Muscle layer of colon (tissue), 2 donors: ENCODE measurements at regions not wholly inside any gene's neighbourhood (a gene's known extent, or its start where the extent isn't known, plus 50 kb on each side); places are given as distances from the start of the nearest gene placed in this dataset.

Source experiments
- H3K27ac ChIP-seq: one replicate; pipeline ENCODE4 v1.7.0; 2013; ENCODE audit warnings: low read depth, mild to moderate bottlenecking, low read length, moderate library complexity
- H3K27me3 ChIP-seq, 2 donors: one replicate each; pipeline ENCODE4 v1.7.0; 2013; ENCODE audit warnings: low read length in 2 of 2, mild to moderate bottlenecking in 2 of 2; ENCODE audit not compliant: insufficient read depth in 2 of 2, control insufficient read depth in 1 of 2
- H3K36me3 ChIP-seq: one replicate; pipeline ENCODE4 v1.7.0; 2013; ENCODE audit warnings: mild to moderate bottlenecking, low read length; ENCODE audit not compliant: insufficient read depth
- H3K4me1 ChIP-seq: one replicate; pipeline ENCODE4 v1.7.0; 2013; ENCODE audit warnings: mild to moderate bottlenecking, low read length; ENCODE audit not compliant: insufficient read depth
- H3K4me3 ChIP-seq, 2 donors: one replicate each; pipeline ENCODE4 v1.7.0; 2013; ENCODE audit warnings: low read length in 2 of 2, low read depth in 1 of 2, mild to moderate bottlenecking in 1 of 2, moderate library complexity in 1 of 2
- H3K9ac ChIP-seq: one replicate; pipeline ENCODE4 v1.7.0; 2013; ENCODE audit warnings: low read length
- H3K9me3 ChIP-seq: one replicate; pipeline ENCODE4 v1.7.0; 2013; ENCODE audit warnings: mild to moderate bottlenecking, low read length
- donor health status: abdominal sarcoma.
- donor health status: Adenocarcinoma of cecum.

GRCh38 chr7:340979-341694 lies 51.2 kb downstream of the FOXL3 start:
- no peaks in the 10 kb centered on the region for H3K9me3 ChIP-seq
- H3K4me3 ChIP-seq: no peak overlapping the region
- H3K36me3 ChIP-seq: no peaks in the 10 kb centered on the region
- H3K4me1 ChIP-seq: no peaks in the 10 kb centered on the region
- H3K9ac ChIP-seq: no peak overlapping the region
- no peak overlapping the region for H3K27ac ChIP-seq
- H3K27me3 ChIP-seq: no peaks in the 10 kb centered on the region

- Histone ChIP-seq H3K27me3 (no peaks in the 10 kb centered on the region), H3K36me3 (no peaks in the 10 kb centered on the region), H3K4me1 (no peaks in the 10 kb centered on the region), H3K9me3 (no peaks in the 10 kb centered on the region), H3K9ac (no peak overlapping the region), H3K27ac (no peak overlapping the region), H3K4me3 (no peak overlapping the region)
These were observed 52.1 kb downstream of the FOXL3 start for GRCh38 chr7:341841-342638.

GRCh38 chr7:342681-343216 lies 52.8 kb downstream of the FOXL3 start:
- Histone ChIP-seq H3K36me3 (no peaks in the 10 kb centered on the region), H3K4me3 (no peak overlapping the region), H3K27me3 (no peaks in the 10 kb centered on the region), H3K4me1 (no peaks in the 10 kb centered on the region), H3K9me3 (no peaks in the 10 kb centered on the region), H3K27ac (no peak overlapping the region), H3K9ac (no peak overlapping the region)

GRCh38 chr7:343227-343822 lies 53.4 kb downstream of the FOXL3 start:
- Histone ChIP-seq H3K9me3 (no peaks in the 10 kb centered on the region), H3K4me3 (no peak overlapping the region), H3K9ac (no peak overlapping the region), H3K4me1 (no peaks in the 10 kb centered on the region), H3K27me3 (no peaks in the 10 kb centered on the region), H3K27ac (no peak overlapping the region), H3K36me3 (no peaks in the 10 kb centered on the region)

GRCh38 chr7:343864-344607 lies 54.1 kb downstream of the FOXL3 start:
- H3K36me3 ChIP-seq: no peaks in the 10 kb centered on the region
- H3K4me1 ChIP-seq: no peaks in the 10 kb centered on the region
- no peak overlapping the region for H3K27ac ChIP-seq
- no peaks in the 10 kb centered on the region for H3K27me3 ChIP-seq
- H3K4me3 ChIP-seq: no peak overlapping the region
- no peak overlapping the region for H3K9ac ChIP-seq
- H3K9me3 ChIP-seq: no peaks in the 10 kb centered on the region

- Histone ChIP-seq H3K9me3 (no peaks in the 10 kb centered on the region), H3K27ac (no peak overlapping the region), H3K36me3 (no peaks in the 10 kb centered on the region), H3K27me3 (no peaks in the 10 kb centered on the region), H3K4me1 (no peaks in the 10 kb centered on the region), H3K4me3 (no peak overlapping the region), H3K9ac (no peak overlapping the region)
These were observed 54.6 kb downstream of the FOXL3 start for GRCh38 chr7:344608-344994.

- Histone ChIP-seq H3K27me3 (no peaks in the 10 kb centered on the region), H3K9me3 (no peaks in the 10 kb centered on the region), H3K9ac (no peak overlapping the region), H3K36me3 (no peaks in the 10 kb centered on the region), H3K4me3 (no peak overlapping the region), H3K27ac (no peak overlapping the region), H3K4me1 (no peaks in the 10 kb centered on the region)
These were observed 56.3 kb downstream of the FOXL3 start for GRCh38 chr7:346116-346898.

GRCh38 chr7:347001-347590 lies 57.1 kb downstream of the FOXL3 start:
- no peaks in the 10 kb centered on the region for H3K36me3 ChIP-seq
- H3K4me3 ChIP-seq: no peak overlapping the region
- no peak overlapping the region for H3K9ac ChIP-seq
- no peaks in the 10 kb centered on the region for H3K9me3 ChIP-seq
- no peak overlapping the region for H3K27ac ChIP-seq
- H3K27me3 ChIP-seq: no peaks in the 10 kb centered on the region
- no peaks in the 10 kb centered on the region for H3K4me1 ChIP-seq

GRCh38 chr7:347644-348479 lies 57.9 kb downstream of the FOXL3 start:
- Histone ChIP-seq H3K9me3 (no peaks in the 10 kb centered on the region), H3K27ac (no peak overlapping the region), H3K27me3 (no peaks in the 10 kb centered on the region), H3K4me1 (no peaks in the 10 kb centered on the region), H3K36me3 (no peaks in the 10 kb centered on the region), H3K9ac (no peak overlapping the region), H3K4me3 (no peak overlapping the region)

- Histone ChIP-seq H3K4me1 (no peaks in the 10 kb centered on the region), H3K27me3 (no peaks in the 10 kb centered on the region), H3K36me3 (no peaks in the 10 kb centered on the region), H3K9me3 (no peaks in the 10 kb centered on the region), H3K9ac (no peak overlapping the region), H3K4me3 (no peak overlapping the region), H3K27ac (no peak overlapping the region)
These were observed 58.5 kb downstream of the FOXL3 start for GRCh38 chr7:348480-348844.
